Common myeloid progenitor, CD34-positive (primary cell): ENCODE measurements at regions not wholly inside any gene's neighbourhood (a gene's known extent, or its start where the extent isn't known, plus 50 kb on each side); places are given as distances from the start of the nearest gene placed in this dataset.

Experiments
- CTCF ChIA-PET: fragments of 350-600 bp; sonication (Branson Sonifier 250); formaldehyde crosslinking; loops from one replicate; lab custom pipeline; 2021; ENCODE audit warnings: antibody characterized with exemption; lab: Charles Lee
- POLR2A ChIA-PET: fragments of 350-600 bp; sonication (Branson Sonifier 250); formaldehyde crosslinking; loops from one replicate; lab custom pipeline; 2021; ENCODE audit warnings: antibody characterized with exemption; lab: Charles Lee
- DNase-seq, 3 donors: peaks; one replicate each; pipeline versions ENCODE4 v3.0.0 to v3.0.0-alpha.2; 2013
- H3K27ac ChIP-seq, 2 experiments: 1 replicate in 1 of 2; 2 replicates in 1 of 2; pipeline ENCODE4 v1.7.0; 2013; ENCODE audit warnings: inconsistent platforms in 2 of 2, low read length in 2 of 2, mild to moderate bottlenecking in 2 of 2, low read depth in 1 of 2, moderate library complexity in 1 of 2; ENCODE audit not compliant: severe bottlenecking in 2 of 2, insufficient read depth in 1 of 2, poor library complexity in 1 of 2
- H3K27me3 ChIP-seq, 5 experiments: replicated peaks in 2 of 5; 1 replicate in 3 of 5; 2 replicates in 2 of 5; pipeline versions ENCODE4 v1.6.1 to v1.7.0; 2013; ENCODE audit warnings: low read length in 4 of 5, mild to moderate bottlenecking in 2 of 5, moderate library complexity in 2 of 5, inconsistent platforms in 1 of 5; ENCODE audit not compliant: insufficient read depth in 5 of 5, control insufficient read depth in 4 of 5
- H3K36me3 ChIP-seq, 4 experiments: 1 replicate in 2 of 4; 2 replicates in 2 of 4; pipeline versions ENCODE4 v1.6.1 to v1.7.0; 2013; ENCODE audit warnings: low read length in 3 of 4, control low read depth in 1 of 4, mild to moderate bottlenecking in 1 of 4; ENCODE audit not compliant: control insufficient read depth in 4 of 4, insufficient read depth in 4 of 4
- H3K4me1 ChIP-seq, 4 experiments: 1 replicate in 3 of 4; 2 replicates in 1 of 4; pipeline versions ENCODE4 v1.6.1 to v1.7.1; 2013; ENCODE audit warnings: low read length in 3 of 4, mild to moderate bottlenecking in 3 of 4, control low read depth in 1 of 4, inconsistent platforms in 1 of 4, moderate library complexity in 1 of 4; ENCODE audit not compliant: control insufficient read depth in 4 of 4, insufficient read depth in 4 of 4; ENCODE audit errors: control extremely low read depth in 1 of 4
- H3K4me3 ChIP-seq, 7 experiments: 1 replicate in 4 of 7; 2 replicates in 3 of 7; pipeline versions ENCODE4 v1.5.1 to v1.7.0; 2013; ENCODE audit warnings: mild to moderate bottlenecking in 7 of 7, low read length in 6 of 7, moderate library complexity in 6 of 7, inconsistent platforms in 2 of 7, low read depth in 2 of 7, control low read depth in 1 of 7; ENCODE audit not compliant: insufficient read depth in 4 of 7, control insufficient read depth in 1 of 7; ENCODE audit errors: extremely low read depth in 1 of 7
- H3K9me3 ChIP-seq, 5 experiments: 1 replicate in 4 of 5; 2 replicates in 1 of 5; pipeline versions ENCODE4 v1.6.1 to v1.7.1; 2013; ENCODE audit warnings: low read length in 4 of 5, mild to moderate bottlenecking in 2 of 5, inconsistent platforms in 1 of 5, low read depth in 1 of 5, moderate library complexity in 1 of 5; ENCODE audit not compliant: control insufficient read depth in 4 of 5, insufficient read depth in 2 of 5; ENCODE audit errors: control extremely low read depth in 1 of 5
- WGBS: methylation state at CpG from one replicate; pipeline ENCODE4 v1.1.5; 2013; ENCODE audit not compliant: insufficient coverage; 5-methylcytosine and 5-hydroxymethylcytosine counted together

GRCh38 chr10:78748235-78748533, 320.6 kb upstream of the ZMIZ1 start:
- ChIA-PET POLR2A (no interaction called here), CTCF (no interaction called here)
- no peak for DNase-seq
- 97% methylated on average over 3 of the region's 4 CpGs for WGBS
- Histone ChIP-seq H3K4me3 (no peak overlapping the region), H3K9me3 (no peaks in the 10 kb centered on the region), H3K36me3 (no peaks in the 10 kb centered on the region), H3K27me3 (peaks cover 0 to 3% (median 0%) of the 10 kb centered on the region in 5 experiments), H3K27ac (no peak overlapping the region), H3K4me1 (peaks cover 3 to 44% (median 25%) of the 10 kb centered on the region in 4 experiments)

GRCh38 chr10:78749200-78749599, 319.6 kb upstream of the ZMIZ1 start:
- peaks cover 0 to 42% (median 16%) of the 10 kb centered on the region in 4 experiments for H3K4me1 ChIP-seq
- WGBS = 100% methylated on average over 1 of the region's 1 CpG
- peaks cover 0 to 3% (median 0%) of the 10 kb centered on the region in 5 experiments for H3K27me3 ChIP-seq
- DNase-seq = no peak
- no peaks in the 10 kb centered on the region for H3K36me3 ChIP-seq
- ChIA-PET POLR2A (no interaction called here), CTCF (no interaction called here)
- H3K4me3 ChIP-seq = no peak overlapping the region
- H3K9me3 ChIP-seq = no peaks in the 10 kb centered on the region
- H3K27ac ChIP-seq = no peak overlapping the region

- H3K27ac ChIP-seq = no peak overlapping the region
- H3K36me3 ChIP-seq = no peaks in the 10 kb centered on the region
- ChIA-PET POLR2A (no interaction called here), CTCF (interaction anchor here (0.9 kb wide), 1 partner anchor 92 kb away, joined by 3 read pairs; no protein-coding TSS in a partner anchor)
- H3K9me3 ChIP-seq = no peaks in the 10 kb centered on the region
- peaks cover 0 to 3% (median 0%) of the 10 kb centered on the region in 5 experiments for H3K27me3 ChIP-seq
- H3K4me3 ChIP-seq = no peak overlapping the region
- H3K4me1 ChIP-seq = peaks cover 0 to 42% (median 15%) of the 10 kb centered on the region in 4 experiments
- DNase-seq = no peak
- no CpG with 5 or more reads among the region's 1 CpG for WGBS
These were observed 318.9 kb upstream of the ZMIZ1 start for GRCh38 chr10:78749898-78750297.

GRCh38 chr10:78750418-78750817, 318.3 kb upstream of the ZMIZ1 start:
- DNase-seq = no peak
- H3K4me1 ChIP-seq = peaks cover 0 to 42% (median 12%) of the 10 kb centered on the region in 4 experiments
- H3K27ac ChIP-seq = no peak overlapping the region
- peaks cover 0 to 3% (median 0%) of the 10 kb centered on the region in 5 experiments for H3K27me3 ChIP-seq
- H3K36me3 ChIP-seq = no peaks in the 10 kb centered on the region
- CTCF ChIA-PET = interaction anchor here (0.7 to 0.9 kb wide), 2 partner anchors 12 to 93 kb away, joined by 3 read pairs; no protein-coding TSS in a partner anchor
- WGBS = 100% methylated on average over 1 of the region's 5 CpGs
- no peak overlapping the region for H3K4me3 ChIP-seq
- H3K9me3 ChIP-seq = no peaks in the 10 kb centered on the region
- POLR2A ChIA-PET = interaction anchor here (0.6 kb wide), 1 partner anchor 95 kb away, joined by 3 read pairs; no protein-coding TSS in a partner anchor

GRCh38 chr10:78751716-78752115, 317.1 kb upstream of the ZMIZ1 start:
- no peak for DNase-seq
- Histone ChIP-seq H3K4me1 (peaks cover 0 to 45% (median 16%) of the 10 kb centered on the region in 4 experiments), H3K27ac (no peak overlapping the region), H3K27me3 (peaks cover 0 to 3% (median 0%) of the 10 kb centered on the region in 5 experiments), H3K9me3 (no peaks in the 10 kb centered on the region), H3K36me3 (no peaks in the 10 kb centered on the region), H3K4me3 (no peak overlapping the region)
- 96% methylated on average over 7 of the region's 9 CpGs for WGBS
- ChIA-PET POLR2A (no interaction called here), CTCF (interaction anchor here (0.7 to 2.2 kb wide), 2 partner anchors 11 to 78 kb away, joined by 3 to 4 read pairs; no protein-coding TSS in a partner anchor)

GRCh38 chr10:78752221-78752620, 316.5 kb upstream of the ZMIZ1 start:
- no peak for DNase-seq
- Histone ChIP-seq H3K4me3 (no peak overlapping the region), H3K4me1 (peaks cover 0 to 50% (median 21%) of the 10 kb centered on the region in 4 experiments), H3K27ac (no peak overlapping the region), H3K27me3 (peaks cover 0 to 3% (median 0%) of the 10 kb centered on the region in 5 experiments), H3K36me3 (no peaks in the 10 kb centered on the region), H3K9me3 (no peaks in the 10 kb centered on the region)
- ChIA-PET CTCF (interaction anchor here (0.7 to 2.2 kb wide), 2 partner anchors 11 to 78 kb away, joined by 3 to 4 read pairs; no protein-coding TSS in a partner anchor), POLR2A (no interaction called here)
- 69% methylated on average over 2 of the region's 3 CpGs for WGBS

- no peak for DNase-seq
- ChIA-PET CTCF (interaction anchor here (1.2 to 2.2 kb wide), 2 partner anchors 12 to 19 kb away, joined by 4 to 5 read pairs; no protein-coding TSS in a partner anchor), POLR2A (no interaction called here)
- WGBS = 96% methylated on average over 4 of the region's 4 CpGs
- Histone ChIP-seq H3K4me1 (peaks cover 0 to 55% (median 24%) of the 10 kb centered on the region in 4 experiments), H3K4me3 (no peak overlapping the region), H3K27ac (no peak overlapping the region), H3K9me3 (no peaks in the 10 kb centered on the region), H3K36me3 (no peaks in the 10 kb centered on the region), H3K27me3 (no peaks in the 10 kb centered on the region)
These were observed 316.1 kb upstream of the ZMIZ1 start for GRCh38 chr10:78752708-78753107.
